K562 (cell line): ENCODE measurements at regions not wholly inside any gene's neighbourhood (a gene's known extent, or its start where the extent isn't known, plus 50 kb on each side); places are given as distances from the start of the nearest gene placed in this dataset.

Experiments
- EZH2 ChIP-seq: IDR thresholded peaks from 2 replicates; pipeline ENCODE4 v1.6.1; 2012; ENCODE audit warnings: low read depth, mild to moderate bottlenecking, inconsistent platforms, low read length, borderline replicate concordance
- HDAC2 ChIP-seq: fragments of 450-650 bp; IDR thresholded peaks from 2 replicates; pipeline ENCODE4 v1.6.1; 2016; ENCODE audit warnings: mild to moderate bottlenecking
- NFE2L1 ChIP-seq: fragments of 450-650 bp; IDR thresholded peaks from 2 replicates; pipeline ENCODE4 v1.6.1; 2016; ENCODE audit warnings: missing genetic modification characterization, low read depth, mild to moderate bottlenecking, missing compliant biosample characterization, moderate library complexity, borderline replicate concordance
- POLR2A ChIP-seq: fragments of 450-650 bp; conservative IDR thresholded peaks from 2 replicates; pipeline ENCODE4 v1.6.1; 2016
- SMARCB1 ChIP-seq: IDR thresholded peaks from 2 replicates; pipeline ENCODE4 v1.6.1; 2011; ENCODE audit warnings: improper control_type of control experiment, low read depth; ENCODE audit not compliant: insufficient read length
- ZEB2 ChIP-seq: fragments of 450-650 bp; IDR thresholded peaks from 2 replicates; pipeline ENCODE4 v1.6.1; 2016
- ZNF644 ChIP-seq: fragments of 200-800 bp; sonication (Bioruptor generic); IDR thresholded peaks from 2 replicates; pipeline ENCODE4 v1.6.1; 2016; ENCODE audit warnings: low read depth, missing genetic modification characterization, missing compliant biosample characterization
- TF ChIP-seq, protein P1 (sequence below), 3 experiments: IDR thresholded peaks in 2 of 3; conservative IDR thresholded peaks in 1 of 3; 2 replicates each; pipeline ENCODE4 v1.5.1; 2011 to 2012; ENCODE audit warnings: low read length in 3 of 3, mild to moderate bottlenecking in 3 of 3, control low read depth in 2 of 3, improper control_type of control experiment in 1 of 3, inconsistent platforms in 1 of 3, low read depth in 1 of 3, mixed read lengths in 1 of 3, moderate library complexity in 1 of 3; ENCODE audit not compliant: insufficient read depth in 2 of 3
- TF ChIP-seq, protein P2 (sequence below), 2 experiments: fragments of 450-650 bp in 1 of 2; sonication (generic) in 1 of 2; formaldehyde crosslinking in 1 of 2; IDR thresholded peaks in 1 of 2; conservative IDR thresholded peaks in 1 of 2; 2 replicates each; pipeline versions ENCODE4 v1.6.1 to v1.8.1; 2016 to 2023; ENCODE audit warnings: mild to moderate bottlenecking in 2 of 2, moderate library complexity in 2 of 2, inconsistent platforms in 1 of 2, missing genetic modification reagents in 1 of 2
- TF ChIP-seq, protein P3 (sequence below): fragments of 200-600 bp; sonication (generic); IDR thresholded peaks from one replicate; pipeline ENCODE4 v1.6.1; 2012; ENCODE audit warnings: mild to moderate bottlenecking, low read depth, low read length, inconsistent platforms

DNA sequence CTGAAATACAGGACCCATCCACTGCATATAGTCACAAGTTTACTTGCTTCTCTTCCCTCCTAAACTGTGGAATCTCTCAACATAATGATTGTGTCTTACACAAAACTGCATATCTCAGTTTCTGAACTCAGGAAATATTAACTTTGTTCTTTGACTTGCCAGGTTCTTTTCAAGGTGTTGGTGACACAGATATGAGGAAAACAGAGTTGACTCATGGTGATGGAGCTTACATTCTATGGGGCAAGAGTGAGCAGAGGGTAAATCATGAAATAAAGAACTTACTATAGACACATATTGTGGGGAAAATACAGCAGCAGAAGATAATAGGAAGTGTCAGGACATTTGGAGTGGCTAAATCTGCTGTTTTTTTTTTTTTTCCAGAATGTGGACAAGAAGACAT, 72.5 kb upstream of the IGFBP3 start:
- TF ChIP-seq ZNF644 (tag) (no peak), POLR2A (no peak), EZH2 (no peak), ZEB2 (no peak), SMARCB1 (no peak), HDAC2 (no peak), NFE2L1 (tag) (no peak)
- TF ChIP-seq, protein P1, sequence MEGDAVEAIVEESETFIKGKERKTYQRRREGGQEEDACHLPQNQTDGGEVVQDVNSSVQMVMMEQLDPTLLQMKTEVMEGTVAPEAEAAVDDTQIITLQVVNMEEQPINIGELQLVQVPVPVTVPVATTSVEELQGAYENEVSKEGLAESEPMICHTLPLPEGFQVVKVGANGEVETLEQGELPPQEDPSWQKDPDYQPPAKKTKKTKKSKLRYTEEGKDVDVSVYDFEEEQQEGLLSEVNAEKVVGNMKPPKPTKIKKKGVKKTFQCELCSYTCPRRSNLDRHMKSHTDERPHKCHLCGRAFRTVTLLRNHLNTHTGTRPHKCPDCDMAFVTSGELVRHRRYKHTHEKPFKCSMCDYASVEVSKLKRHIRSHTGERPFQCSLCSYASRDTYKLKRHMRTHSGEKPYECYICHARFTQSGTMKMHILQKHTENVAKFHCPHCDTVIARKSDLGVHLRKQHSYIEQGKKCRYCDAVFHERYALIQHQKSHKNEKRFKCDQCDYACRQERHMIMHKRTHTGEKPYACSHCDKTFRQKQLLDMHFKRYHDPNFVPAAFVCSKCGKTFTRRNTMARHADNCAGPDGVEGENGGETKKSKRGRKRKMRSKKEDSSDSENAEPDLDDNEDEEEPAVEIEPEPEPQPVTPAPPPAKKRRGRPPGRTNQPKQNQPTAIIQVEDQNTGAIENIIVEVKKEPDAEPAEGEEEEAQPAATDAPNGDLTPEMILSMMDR (IDR thresholded peaks at IDR 0.05 in 2 of 3, conservative IDR thresholded peaks at IDR 0.05 in 1 of 3; ENCODE audit: insufficient read depth in 2 of 3, low read depth in 1 of 3, low read length in 3 of 3), result no peak
- TF ChIP-seq, protein P2, sequence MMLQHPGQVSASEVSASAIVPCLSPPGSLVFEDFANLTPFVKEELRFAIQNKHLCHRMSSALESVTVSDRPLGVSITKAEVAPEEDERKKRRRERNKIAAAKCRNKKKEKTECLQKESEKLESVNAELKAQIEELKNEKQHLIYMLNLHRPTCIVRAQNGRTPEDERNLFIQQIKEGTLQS (IDR thresholded peaks at IDR 0.05), result no peak
- TF ChIP-seq, protein P2 (CRISPR knock-in tag; conservative IDR thresholded peaks at IDR 0.05), result no peak
- TF ChIP-seq, protein P3, sequence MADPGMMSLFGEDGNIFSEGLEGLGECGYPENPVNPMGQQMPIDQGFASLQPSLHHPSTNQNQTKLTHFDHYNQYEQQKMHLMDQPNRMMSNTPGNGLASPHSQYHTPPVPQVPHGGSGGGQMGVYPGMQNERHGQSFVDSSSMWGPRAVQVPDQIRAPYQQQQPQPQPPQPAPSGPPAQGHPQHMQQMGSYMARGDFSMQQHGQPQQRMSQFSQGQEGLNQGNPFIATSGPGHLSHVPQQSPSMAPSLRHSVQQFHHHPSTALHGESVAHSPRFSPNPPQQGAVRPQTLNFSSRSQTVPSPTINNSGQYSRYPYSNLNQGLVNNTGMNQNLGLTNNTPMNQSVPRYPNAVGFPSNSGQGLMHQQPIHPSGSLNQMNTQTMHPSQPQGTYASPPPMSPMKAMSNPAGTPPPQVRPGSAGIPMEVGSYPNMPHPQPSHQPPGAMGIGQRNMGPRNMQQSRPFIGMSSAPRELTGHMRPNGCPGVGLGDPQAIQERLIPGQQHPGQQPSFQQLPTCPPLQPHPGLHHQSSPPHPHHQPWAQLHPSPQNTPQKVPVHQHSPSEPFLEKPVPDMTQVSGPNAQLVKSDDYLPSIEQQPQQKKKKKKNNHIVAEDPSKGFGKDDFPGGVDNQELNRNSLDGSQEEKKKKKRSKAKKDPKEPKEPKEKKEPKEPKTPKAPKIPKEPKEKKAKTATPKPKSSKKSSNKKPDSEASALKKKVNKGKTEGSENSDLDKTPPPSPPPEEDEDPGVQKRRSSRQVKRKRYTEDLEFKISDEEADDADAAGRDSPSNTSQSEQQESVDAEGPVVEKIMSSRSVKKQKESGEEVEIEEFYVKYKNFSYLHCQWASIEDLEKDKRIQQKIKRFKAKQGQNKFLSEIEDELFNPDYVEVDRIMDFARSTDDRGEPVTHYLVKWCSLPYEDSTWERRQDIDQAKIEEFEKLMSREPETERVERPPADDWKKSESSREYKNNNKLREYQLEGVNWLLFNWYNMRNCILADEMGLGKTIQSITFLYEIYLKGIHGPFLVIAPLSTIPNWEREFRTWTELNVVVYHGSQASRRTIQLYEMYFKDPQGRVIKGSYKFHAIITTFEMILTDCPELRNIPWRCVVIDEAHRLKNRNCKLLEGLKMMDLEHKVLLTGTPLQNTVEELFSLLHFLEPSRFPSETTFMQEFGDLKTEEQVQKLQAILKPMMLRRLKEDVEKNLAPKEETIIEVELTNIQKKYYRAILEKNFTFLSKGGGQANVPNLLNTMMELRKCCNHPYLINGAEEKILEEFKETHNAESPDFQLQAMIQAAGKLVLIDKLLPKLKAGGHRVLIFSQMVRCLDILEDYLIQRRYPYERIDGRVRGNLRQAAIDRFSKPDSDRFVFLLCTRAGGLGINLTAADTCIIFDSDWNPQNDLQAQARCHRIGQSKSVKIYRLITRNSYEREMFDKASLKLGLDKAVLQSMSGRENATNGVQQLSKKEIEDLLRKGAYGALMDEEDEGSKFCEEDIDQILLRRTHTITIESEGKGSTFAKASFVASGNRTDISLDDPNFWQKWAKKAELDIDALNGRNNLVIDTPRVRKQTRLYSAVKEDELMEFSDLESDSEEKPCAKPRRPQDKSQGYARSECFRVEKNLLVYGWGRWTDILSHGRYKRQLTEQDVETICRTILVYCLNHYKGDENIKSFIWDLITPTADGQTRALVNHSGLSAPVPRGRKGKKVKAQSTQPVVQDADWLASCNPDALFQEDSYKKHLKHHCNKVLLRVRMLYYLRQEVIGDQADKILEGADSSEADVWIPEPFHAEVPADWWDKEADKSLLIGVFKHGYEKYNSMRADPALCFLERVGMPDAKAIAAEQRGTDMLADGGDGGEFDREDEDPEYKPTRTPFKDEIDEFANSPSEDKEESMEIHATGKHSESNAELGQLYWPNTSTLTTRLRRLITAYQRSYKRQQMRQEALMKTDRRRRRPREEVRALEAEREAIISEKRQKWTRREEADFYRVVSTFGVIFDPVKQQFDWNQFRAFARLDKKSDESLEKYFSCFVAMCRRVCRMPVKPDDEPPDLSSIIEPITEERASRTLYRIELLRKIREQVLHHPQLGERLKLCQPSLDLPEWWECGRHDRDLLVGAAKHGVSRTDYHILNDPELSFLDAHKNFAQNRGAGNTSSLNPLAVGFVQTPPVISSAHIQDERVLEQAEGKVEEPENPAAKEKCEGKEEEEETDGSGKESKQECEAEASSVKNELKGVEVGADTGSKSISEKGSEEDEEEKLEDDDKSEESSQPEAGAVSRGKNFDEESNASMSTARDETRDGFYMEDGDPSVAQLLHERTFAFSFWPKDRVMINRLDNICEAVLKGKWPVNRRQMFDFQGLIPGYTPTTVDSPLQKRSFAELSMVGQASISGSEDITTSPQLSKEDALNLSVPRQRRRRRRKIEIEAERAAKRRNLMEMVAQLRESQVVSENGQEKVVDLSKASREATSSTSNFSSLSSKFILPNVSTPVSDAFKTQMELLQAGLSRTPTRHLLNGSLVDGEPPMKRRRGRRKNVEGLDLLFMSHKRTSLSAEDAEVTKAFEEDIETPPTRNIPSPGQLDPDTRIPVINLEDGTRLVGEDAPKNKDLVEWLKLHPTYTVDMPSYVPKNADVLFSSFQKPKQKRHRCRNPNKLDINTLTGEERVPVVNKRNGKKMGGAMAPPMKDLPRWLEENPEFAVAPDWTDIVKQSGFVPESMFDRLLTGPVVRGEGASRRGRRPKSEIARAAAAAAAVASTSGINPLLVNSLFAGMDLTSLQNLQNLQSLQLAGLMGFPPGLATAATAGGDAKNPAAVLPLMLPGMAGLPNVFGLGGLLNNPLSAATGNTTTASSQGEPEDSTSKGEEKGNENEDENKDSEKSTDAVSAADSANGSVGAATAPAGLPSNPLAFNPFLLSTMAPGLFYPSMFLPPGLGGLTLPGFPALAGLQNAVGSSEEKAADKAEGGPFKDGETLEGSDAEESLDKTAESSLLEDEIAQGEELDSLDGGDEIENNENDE, result no peak
